ENCODE measurements at regions not wholly inside any gene's neighbourhood (a gene's known extent, or its start where the extent isn't known, plus 50 kb on each side); places are given as distances from the start of the nearest gene placed in this dataset.

- H3K9me2 ChIP-seq (replicated peaks; ENCODE audit: low read length) = no peaks in the 10 kb centered on the region
- H3K4me3 ChIP-seq (ENCODE audit: low read length) = no peak overlapping the region
- no peaks in the 10 kb centered on the region for H3K27me3 ChIP-seq (ENCODE audit: low read length)
- no peaks in the 10 kb centered on the region for H3K9me3 ChIP-seq (ENCODE audit: low read length)
- no TSS peak for BruUV-seq (replicated peaks)
- no peaks in the 10 kb centered on the region for H3F3A ChIP-seq (ENCODE audit: low read length, unreplicated experiment)
- H3K79me2 ChIP-seq (ENCODE audit: low read length) = no peaks in the 10 kb centered on the region
- no peak for TF ChIP-seq EZH2 (IDR thresholded peaks at IDR 0.05; ENCODE audit: low read length, unreplicated experiment)
- TF ChIP-seq CTCF (conservative IDR thresholded peaks at IDR 0.05; ENCODE audit: low read depth, low read length) = no peak
- no peak for TF ChIP-seq EZH2phosphoT487 (IDR thresholded peaks at IDR 0.05; ENCODE audit: borderline replicate concordance, low read length)
- intact Hi-C loops (cut with micrococcal nuclease) = no loop called here
- H3K4me2 ChIP-seq (ENCODE audit: low read length) = no peak overlapping the region
- H3K36me3 ChIP-seq (ENCODE audit: low read depth, low read length) = no peaks in the 10 kb centered on the region
- H4K20me1 ChIP-seq (ENCODE audit: low read length) = no peaks in the 10 kb centered on the region
- CTCF ChIA-PET = no interaction called here
- POLR2A ChIA-PET (ENCODE audit: unreplicated experiment) = no interaction called here
- no peak overlapping the region for H2AFZ ChIP-seq (ENCODE audit: low read length)
- no peak overlapping the region for H3K9ac ChIP-seq (ENCODE audit: low read length)
- no peak overlapping the region for H3K27ac ChIP-seq (ENCODE audit: low read length)
- peaks cover 25% of the 10 kb centered on the region for H3K4me1 ChIP-seq (ENCODE audit: insufficient read depth, low read length)
- no peak for ATAC-seq
- DNase-seq = no peak
These were observed 243.5 kb upstream of the NRIP1 start for GRCh38 chr21:15308333-15308732.

- no peaks in the 10 kb centered on the region for H3K9me2 ChIP-seq (replicated peaks; ENCODE audit: low read length)
- ATAC-seq = peak; percentile 27; the same call in 1 of the 2 replicates
- no TSS peak for BruUV-seq (replicated peaks)
- no peak for TF ChIP-seq EZH2phosphoT487 (IDR thresholded peaks at IDR 0.05; ENCODE audit: borderline replicate concordance, low read length)
- no peak for TF ChIP-seq CTCF (conservative IDR thresholded peaks at IDR 0.05; ENCODE audit: low read depth, low read length)
- TF ChIP-seq EZH2 (IDR thresholded peaks at IDR 0.05; ENCODE audit: low read length, unreplicated experiment) = no peak
- peak overlapping the region; percentile 2; the same call in 1 of the 2 replicates for H3K27ac ChIP-seq (ENCODE audit: low read length)
- no peaks in the 10 kb centered on the region for H3F3A ChIP-seq (ENCODE audit: low read length, unreplicated experiment)
- no peak overlapping the region for H3K4me3 ChIP-seq (ENCODE audit: low read length)
- H3K9me3 ChIP-seq (ENCODE audit: low read length) = no peaks in the 10 kb centered on the region
- H2AFZ ChIP-seq (ENCODE audit: low read length) = peak overlapping the region; percentile 29; the same call in 1 of the 2 replicates
- no peaks in the 10 kb centered on the region for H3K79me2 ChIP-seq (ENCODE audit: low read length)
- H3K36me3 ChIP-seq (ENCODE audit: low read depth, low read length) = no peaks in the 10 kb centered on the region
- intact Hi-C loops (cut with micrococcal nuclease) = no loop called here
- no peak overlapping the region for H3K9ac ChIP-seq (ENCODE audit: low read length)
- H4K20me1 ChIP-seq (ENCODE audit: low read length) = no peaks in the 10 kb centered on the region
- peak; percentile 59 for DNase-seq
- ChIA-PET CTCF (no interaction called here), POLR2A (ENCODE audit: unreplicated experiment) (no interaction called here)
- H3K4me1 ChIP-seq (ENCODE audit: insufficient read depth, low read length) = peaks cover 25% of the 10 kb centered on the region
- H3K27me3 ChIP-seq (ENCODE audit: low read length) = no peaks in the 10 kb centered on the region
- peak overlapping the region; percentile 15; the same call in 1 of the 2 replicates for H3K4me2 ChIP-seq (ENCODE audit: low read length)
These were observed 244.3 kb upstream of the NRIP1 start for GRCh38 chr21:15309022-15309590.

GRCh38 chr21:15309721-15310120 lies 244.9 kb upstream of the NRIP1 start:
- H4K20me1 ChIP-seq (ENCODE audit: low read length) = no peaks in the 10 kb centered on the region
- TF ChIP-seq EZH2phosphoT487 (IDR thresholded peaks at IDR 0.05; ENCODE audit: borderline replicate concordance, low read length) = no peak
- no peaks in the 10 kb centered on the region for H3K27me3 ChIP-seq (ENCODE audit: low read length)
- POLR2A ChIA-PET (ENCODE audit: unreplicated experiment) = no interaction called here
- no peaks in the 10 kb centered on the region for H3K36me3 ChIP-seq (ENCODE audit: low read depth, low read length)
- no peaks in the 10 kb centered on the region for H3K9me2 ChIP-seq (replicated peaks; ENCODE audit: low read length)
- no peak overlapping the region for H3K4me2 ChIP-seq (ENCODE audit: low read length)
- intact Hi-C loops (cut with micrococcal nuclease) = no loop called here
- H3K27ac ChIP-seq (ENCODE audit: low read length) = no peak overlapping the region
- ATAC-seq (no peak), DNase-seq (no peak)
- H3K9ac ChIP-seq (ENCODE audit: low read length) = no peak overlapping the region
- H3K9me3 ChIP-seq (ENCODE audit: low read length) = no peaks in the 10 kb centered on the region
- H3K4me1 ChIP-seq (ENCODE audit: insufficient read depth, low read length) = peaks cover 25% of the 10 kb centered on the region
- no peak overlapping the region for H2AFZ ChIP-seq (ENCODE audit: low read length)
- CTCF ChIA-PET = no interaction called here
- H3K79me2 ChIP-seq (ENCODE audit: low read length) = no peaks in the 10 kb centered on the region
- H3F3A ChIP-seq (ENCODE audit: low read length, unreplicated experiment) = no peaks in the 10 kb centered on the region
- no peak overlapping the region for H3K4me3 ChIP-seq (ENCODE audit: low read length)
- no TSS peak for BruUV-seq (replicated peaks)

Data from PC-3 (cell line).